ENCODE measurements at regions not wholly inside any gene's neighbourhood (a gene's known extent, or its start where the extent isn't known, plus 50 kb on each side); places are given as distances from the start of the nearest gene placed in this dataset.

DNA sequence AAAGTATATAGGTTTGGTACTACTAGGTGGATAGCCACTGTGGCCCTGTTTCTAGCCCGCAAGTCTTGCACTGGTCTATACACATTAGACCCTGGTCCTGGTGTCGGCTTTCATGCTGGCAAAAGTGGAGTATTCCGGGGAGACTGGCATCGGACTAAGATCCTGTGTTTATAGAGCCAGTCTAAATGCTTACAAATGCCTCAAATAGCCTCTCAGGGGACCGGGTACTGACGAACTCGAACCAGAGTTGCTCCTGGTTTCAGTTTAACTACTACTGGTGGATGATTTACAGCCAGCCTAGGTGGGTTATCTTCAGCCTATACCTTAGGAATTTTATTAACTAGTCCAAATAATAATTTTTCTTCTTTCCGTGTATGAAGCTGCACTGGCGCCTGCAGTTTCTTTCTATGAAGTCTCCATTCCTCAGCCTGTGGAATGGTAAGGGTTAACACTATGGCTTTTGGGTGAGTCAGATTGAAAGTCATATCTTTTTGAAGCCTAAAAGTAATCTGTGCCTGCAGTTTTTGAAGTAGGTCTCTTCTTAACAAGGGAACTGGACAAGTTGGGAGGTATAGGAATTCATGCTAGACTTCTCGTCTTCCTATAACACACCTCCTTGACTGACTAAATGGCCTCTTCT is 51.3 kb downstream of the OR10H4 start:
- H3K4me3 ChIP-seq = no peak overlapping the region
- peaks cover 2% of the 10 kb centered on the region for H3K4me1 ChIP-seq (ENCODE audit: low read depth)
- intact Hi-C loops (cut with DNase I, micrococcal nuclease) = no loop called here
- ATAC-seq = no peak
- no peak for TF ChIP-seq CTCF (IDR thresholded peaks at IDR 0.05)
- DNase-seq = no peak
- no peaks in the 10 kb centered on the region for H3K36me3 ChIP-seq (ENCODE audit: low read depth)
- H3K9me3 ChIP-seq = no peaks in the 10 kb centered on the region

GRCh38 chr19:16001481-16002312 is 52.9 kb downstream of the OR10H4 start:
- intact Hi-C loops (cut with DNase I, micrococcal nuclease) = no loop called here
- H3K9me3 ChIP-seq = no peaks in the 10 kb centered on the region
- peak; percentile 78 for ATAC-seq
- H3K4me1 ChIP-seq (ENCODE audit: low read depth) = peaks cover 2% of the 10 kb centered on the region
- no peak overlapping the region for H3K4me3 ChIP-seq
- DNase-seq = peak in 1 of 3 donors; percentile 37
- no peaks in the 10 kb centered on the region for H3K36me3 ChIP-seq (ENCODE audit: low read depth)
- TF ChIP-seq CTCF (IDR thresholded peaks at IDR 0.05) = no peak

DNA sequence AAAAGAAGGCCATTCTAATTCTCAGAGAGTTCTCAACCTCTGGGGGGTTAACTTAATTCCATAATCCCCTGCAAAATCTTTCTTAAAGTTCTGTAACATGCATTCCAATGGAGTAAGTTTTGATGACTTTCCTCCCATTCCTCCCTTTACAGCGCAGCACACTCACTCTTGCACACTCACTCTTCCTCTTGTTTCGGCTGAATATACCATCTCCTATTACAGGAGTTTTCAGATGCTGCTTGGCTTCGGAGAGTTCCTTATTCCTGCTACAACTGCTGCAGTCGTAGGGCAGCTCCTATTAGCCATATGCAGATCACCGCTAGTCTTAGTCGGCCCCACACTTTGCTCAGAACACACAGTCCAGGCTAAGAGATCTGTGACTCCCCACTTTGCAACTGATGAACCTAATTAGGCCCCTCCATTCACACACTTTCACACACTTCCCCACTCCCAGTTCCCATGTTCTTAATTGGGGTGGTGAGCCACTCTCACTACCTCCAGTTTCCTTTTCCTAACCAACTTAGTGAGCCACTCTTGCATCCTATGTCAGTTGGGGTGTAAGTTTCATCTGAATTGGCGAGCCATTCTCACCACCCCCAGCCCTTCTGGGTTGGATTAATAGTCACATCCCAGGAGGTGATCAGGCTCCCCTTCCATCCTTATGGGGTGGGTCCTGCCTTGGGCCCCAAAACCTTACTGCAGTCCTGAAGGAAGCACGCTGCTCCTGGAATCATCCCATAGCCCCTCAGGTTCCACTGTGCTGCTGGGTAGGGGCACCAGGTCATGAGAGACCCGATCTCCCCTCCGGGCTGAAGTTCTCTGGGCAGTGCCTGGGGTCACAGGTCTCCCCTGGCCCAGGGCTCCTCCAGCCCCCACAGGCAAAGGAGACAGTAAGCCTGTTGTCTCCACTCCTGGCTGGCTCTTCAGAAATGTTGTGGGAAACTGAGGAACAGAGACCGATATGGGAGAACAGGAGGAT is 53.9 kb downstream of the OR10H4 start:
- Histone ChIP-seq H3K9me3 (no peaks in the 10 kb centered on the region), H3K4me3 (no peak overlapping the region), H3K36me3 (ENCODE audit: low read depth) (no peaks in the 10 kb centered on the region), H3K4me1 (ENCODE audit: low read depth) (peaks cover 2% of the 10 kb centered on the region)
- no peak for TF ChIP-seq CTCF (IDR thresholded peaks at IDR 0.05)
- DNase-seq (no peak), ATAC-seq (no peak)
- intact Hi-C loops (cut with DNase I, micrococcal nuclease) = no loop called here

DNA sequence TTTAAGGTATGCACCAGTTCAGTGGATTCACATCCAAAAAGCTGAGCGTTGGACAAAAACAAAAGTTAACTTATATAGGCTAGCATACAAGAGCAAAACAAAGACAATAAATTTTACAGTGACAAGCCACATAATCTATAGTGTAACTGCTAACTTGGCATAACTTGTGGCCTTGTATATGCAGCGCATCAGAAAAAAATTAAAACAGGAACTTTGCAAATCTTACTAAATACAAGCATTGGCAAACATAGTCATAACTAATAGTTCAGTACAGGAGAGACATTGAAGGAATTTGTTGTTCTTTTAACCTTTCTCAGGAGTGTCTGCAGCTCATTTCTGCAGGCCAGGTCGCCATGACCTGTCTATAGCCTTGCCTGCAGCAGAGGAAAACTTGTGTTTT is 54.6 kb downstream of the OR10H4 start:
- Histone ChIP-seq H3K4me1 (ENCODE audit: low read depth) (peaks cover 2% of the 10 kb centered on the region), H3K36me3 (ENCODE audit: low read depth) (no peaks in the 10 kb centered on the region), H3K4me3 (no peak overlapping the region), H3K9me3 (no peaks in the 10 kb centered on the region)
- intact Hi-C loops (cut with DNase I, micrococcal nuclease) = no loop called here
- no peak for ATAC-seq
- DNase-seq = no peak
- no peak for TF ChIP-seq CTCF (IDR thresholded peaks at IDR 0.05)

DNA sequence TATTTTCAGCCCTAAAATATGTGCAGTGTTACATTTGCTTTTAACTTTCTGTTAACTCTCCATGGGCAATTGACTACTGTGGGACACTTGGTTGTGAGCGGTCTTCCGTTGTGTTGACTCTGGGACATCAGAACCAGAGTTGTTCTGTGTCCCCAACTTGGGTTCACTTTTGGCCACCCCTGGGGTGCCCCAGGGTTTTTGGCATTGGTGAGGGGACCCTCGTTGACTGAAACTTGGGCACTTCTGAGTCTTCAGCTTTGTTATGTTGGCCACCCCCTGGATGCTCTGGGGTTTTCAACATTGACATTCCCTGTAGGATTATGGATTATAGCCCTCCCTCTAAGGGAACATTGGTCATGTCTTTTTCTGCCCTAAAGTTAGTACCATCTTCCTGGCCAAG is 57.1 kb downstream of the OR10H4 start:
- H3K9me3 ChIP-seq = no peaks in the 10 kb centered on the region
- TF ChIP-seq CTCF (IDR thresholded peaks at IDR 0.05) = no peak
- DNase-seq (no peak), ATAC-seq (no peak)
- no peaks in the 10 kb centered on the region for H3K36me3 ChIP-seq (ENCODE audit: low read depth)
- intact Hi-C loops (cut with DNase I, micrococcal nuclease) = no loop called here
- H3K4me1 ChIP-seq (ENCODE audit: low read depth) = peaks cover 2% of the 10 kb centered on the region
- H3K4me3 ChIP-seq = no peak overlapping the region

All from mucosa of descending colon (tissue), 3 donors.